ENCODE measurements at regions not wholly inside any gene's neighbourhood (a gene's known extent, or its start where the extent isn't known, plus 50 kb on each side); places are given as distances from the start of the nearest gene placed in this dataset.

- TF ChIP-seq NRF1 (IDR thresholded peaks at IDR 0.05; ENCODE audit: low read depth, low read length): no peak
- no peak for TF ChIP-seq RFX5 (IDR thresholded peaks at IDR 0.05; ENCODE audit: low read length)
- TF ChIP-seq GATA2 (CRISPR knock-in tag; IDR thresholded peaks at IDR 0.05): no peak
- no peak for TF ChIP-seq CHD2 (IDR thresholded peaks at IDR 0.05; ENCODE audit: low read length, partially characterized antibody)
- no peak for TF ChIP-seq GABPA (IDR thresholded peaks at IDR 0.05; ENCODE audit: low read depth)
- no peak for TF ChIP-seq FOSL2 (IDR thresholded peaks at IDR 0.05; ENCODE audit: borderline replicate concordance, low read depth)
- TF ChIP-seq MXI1 (IDR thresholded peaks at IDR 0.05; ENCODE audit: low read depth, low read length): no peak
- no peak for TF ChIP-seq IRF3 (IDR thresholded peaks at IDR 0.05; ENCODE audit: low read depth, low read length)
Observed at GRCh38 chr12:40499856-40500255, 192.4 kb upstream of the CNTN1 start (continued).

- Histone ChIP-seq H3K4me3 (ENCODE audit: low read depth in 2 of 2, low read length in 1 of 2) (no peak overlapping the region), H4K20me1 (ENCODE audit: insufficient read depth) (no peaks in the 10 kb centered on the region), H3K9me3 (no peaks in the 10 kb centered on the region), H3K9ac (no peak overlapping the region), H3K4me1 (ENCODE audit: control insufficient read depth in 1 of 2, insufficient read depth in 2 of 2, low read depth in 1 of 2, low read length in 1 of 2) (no peaks in the 10 kb centered on the region), H3K9me2 (no peaks in the 10 kb centered on the region), H3K4me2 (no peak overlapping the region), H3K27ac (ENCODE audit: low read depth in 2 of 2, low read length in 1 of 2) (no peak overlapping the region), H3K36me3 (replicated peaks in 1 of 2; ENCODE audit: control insufficient read depth in 1 of 2, insufficient read depth in 2 of 2, low read length in 1 of 2) (no peaks in the 10 kb centered on the region), H3K27me3 (ENCODE audit: insufficient read depth) (no peaks in the 10 kb centered on the region), H3K79me2 (ENCODE audit: insufficient read depth) (no peaks in the 10 kb centered on the region), H2AFZ (ENCODE audit: low read depth) (no peak overlapping the region), H3F3A (replicated peaks; ENCODE audit: insufficient read depth) (no peaks in the 10 kb centered on the region)
- ChIA-PET CTCF (no interaction called here), POLR2A (no interaction called here)
- DNase-seq: no peak
- 15% methylated on average over 3 of the region's 3 CpGs for WGBS (ENCODE audit: low lambda C conversion rate)
- TF ChIP-seq MEF2A (IDR thresholded peaks at IDR 0.05; ENCODE audit: borderline replicate concordance, low read depth): no peak
- TF ChIP-seq CTCF (IDR thresholded peaks at IDR 0.05): no peak
- no peak for TF ChIP-seq SIN3A (IDR thresholded peaks at IDR 0.05; ENCODE audit: borderline replicate concordance, low read depth, low read length)
- no peak for TF ChIP-seq RXRA (IDR thresholded peaks at IDR 0.05; ENCODE audit: borderline replicate concordance, low read depth)
- TF ChIP-seq RAD21 (IDR thresholded peaks at IDR 0.05; ENCODE audit: low read length): no peak
- no peak for TF ChIP-seq TCF12 (IDR thresholded peaks at IDR 0.05)
- no peak for TF ChIP-seq RFX5 (IDR thresholded peaks at IDR 0.05; ENCODE audit: low read length)
- no peak for TF ChIP-seq PBX3 (IDR thresholded peaks at IDR 0.05)
- TF ChIP-seq FOSL2 (IDR thresholded peaks at IDR 0.05; ENCODE audit: borderline replicate concordance, low read depth): no peak
- no peak for TF ChIP-seq ELF1 (IDR thresholded peaks at IDR 0.05)
- no peak for TF ChIP-seq ZBTB33 (IDR thresholded peaks at IDR 0.05; ENCODE audit: borderline replicate concordance, low read depth)
- TF ChIP-seq TAF1 (IDR thresholded peaks at IDR 0.05; ENCODE audit: borderline replicate concordance, low read depth, low read length): no peak
- TF ChIP-seq GABPA (IDR thresholded peaks at IDR 0.05; ENCODE audit: low read depth): no peak
- TF ChIP-seq RCOR1 (IDR thresholded peaks at IDR 0.05; ENCODE audit: low read length): no peak
- no peak for TF ChIP-seq MXI1 (IDR thresholded peaks at IDR 0.05; ENCODE audit: low read depth, low read length)
Observed at GRCh38 chr12:40502322-40502721, 189.9 kb upstream of the CNTN1 start.
